ENCODE measurements at regions not wholly inside any gene's neighbourhood (a gene's known extent, or its start where the extent isn't known, plus 50 kb on each side); places are given as distances from the start of the nearest gene placed in this dataset.

- Histone ChIP-seq H3K27ac (ENCODE audit: low read depth, low read length) (no peak overlapping the region), H3K36me3 (ENCODE audit: control insufficient read depth, insufficient read depth, low read length) (no peaks in the 10 kb centered on the region), H3K9me3 (ENCODE audit: control insufficient read depth, insufficient read depth, low read length) (no peaks in the 10 kb centered on the region), H3K4me3 (ENCODE audit: low read depth, low read length) (no peak overlapping the region), H3K27me3 (ENCODE audit: control insufficient read depth, insufficient read depth, low read length) (no peaks in the 10 kb centered on the region), H3K4me1 (ENCODE audit: control insufficient read depth, insufficient read depth, low read length) (no peaks in the 10 kb centered on the region)
- WGBS (ENCODE audit: insufficient coverage), result no CpG with 5 or more reads among the region's 1 CpG
- no peak for DNase-seq (ENCODE audit: low read depth in 4 of 6, low spot score in 6 of 6)
Measured at GRCh38 chr7:136702913-136703312, 165.5 kb upstream of the CHRM2 start.

GRCh38 chr7:136698977-136699376 is 169.5 kb upstream of the CHRM2 start:
- no peak for DNase-seq (ENCODE audit: low read depth in 4 of 6, low spot score in 6 of 6)
- no peaks in the 10 kb centered on the region for H3K4me1 ChIP-seq (ENCODE audit: control insufficient read depth, insufficient read depth, low read length)
- no peaks in the 10 kb centered on the region for H3K36me3 ChIP-seq (ENCODE audit: control insufficient read depth, insufficient read depth, low read length)
- no peak overlapping the region for H3K4me3 ChIP-seq (ENCODE audit: low read depth, low read length)
- no CpG with 5 or more reads among the region's 2 CpGs for WGBS (ENCODE audit: insufficient coverage)
- no peak overlapping the region for H3K27ac ChIP-seq (ENCODE audit: low read depth, low read length)
- no peaks in the 10 kb centered on the region for H3K27me3 ChIP-seq (ENCODE audit: control insufficient read depth, insufficient read depth, low read length)
- no peaks in the 10 kb centered on the region for H3K9me3 ChIP-seq (ENCODE audit: control insufficient read depth, insufficient read depth, low read length)

GRCh38 chr7:136698231-136698630 is 170.2 kb upstream of the CHRM2 start:
- no peaks in the 10 kb centered on the region for H3K36me3 ChIP-seq (ENCODE audit: control insufficient read depth, insufficient read depth, low read length)
- no peaks in the 10 kb centered on the region for H3K4me1 ChIP-seq (ENCODE audit: control insufficient read depth, insufficient read depth, low read length)
- H3K27ac ChIP-seq (ENCODE audit: low read depth, low read length), result no peak overlapping the region
- no peak overlapping the region for H3K4me3 ChIP-seq (ENCODE audit: low read depth, low read length)
- no peaks in the 10 kb centered on the region for H3K9me3 ChIP-seq (ENCODE audit: control insufficient read depth, insufficient read depth, low read length)
- WGBS (ENCODE audit: insufficient coverage), result no CpG with 5 or more reads among the region's 3 CpGs
- DNase-seq (ENCODE audit: low read depth in 4 of 6, low spot score in 6 of 6), result peak in 1 of 6 donors; percentile 19
- H3K27me3 ChIP-seq (ENCODE audit: control insufficient read depth, insufficient read depth, low read length), result no peaks in the 10 kb centered on the region

- H3K27ac ChIP-seq (ENCODE audit: low read depth, low read length), result no peak overlapping the region
- H3K27me3 ChIP-seq (ENCODE audit: control insufficient read depth, insufficient read depth, low read length), result no peaks in the 10 kb centered on the region
- H3K4me1 ChIP-seq (ENCODE audit: control insufficient read depth, insufficient read depth, low read length), result no peaks in the 10 kb centered on the region
- no CpG with 5 or more reads among the region's 2 CpGs for WGBS (ENCODE audit: insufficient coverage)
- no peaks in the 10 kb centered on the region for H3K36me3 ChIP-seq (ENCODE audit: control insufficient read depth, insufficient read depth, low read length)
- no peak overlapping the region for H3K4me3 ChIP-seq (ENCODE audit: low read depth, low read length)
- DNase-seq (ENCODE audit: low read depth in 4 of 6, low spot score in 6 of 6), result no peak
- no peaks in the 10 kb centered on the region for H3K9me3 ChIP-seq (ENCODE audit: control insufficient read depth, insufficient read depth, low read length)
Measured at GRCh38 chr7:136697271-136697670, 171.2 kb upstream of the CHRM2 start.

- no peaks in the 10 kb centered on the region for H3K36me3 ChIP-seq (ENCODE audit: control insufficient read depth, insufficient read depth, low read length)
- no peak overlapping the region for H3K4me3 ChIP-seq (ENCODE audit: low read depth, low read length)
- 87% methylated on average over 2 of the region's 4 CpGs for WGBS (ENCODE audit: insufficient coverage)
- no peaks in the 10 kb centered on the region for H3K9me3 ChIP-seq (ENCODE audit: control insufficient read depth, insufficient read depth, low read length)
- no peak for DNase-seq (ENCODE audit: low read depth in 4 of 6, low spot score in 6 of 6)
- no peaks in the 10 kb centered on the region for H3K27me3 ChIP-seq (ENCODE audit: control insufficient read depth, insufficient read depth, low read length)
- no peaks in the 10 kb centered on the region for H3K4me1 ChIP-seq (ENCODE audit: control insufficient read depth, insufficient read depth, low read length)
- H3K27ac ChIP-seq (ENCODE audit: low read depth, low read length), result no peak overlapping the region
Measured at GRCh38 chr7:136693166-136694119, 175.0 kb upstream of the CHRM2 start.

GRCh38 chr7:136692221-136692620 is 176.2 kb upstream of the CHRM2 start:
- no peak overlapping the region for H3K27ac ChIP-seq (ENCODE audit: low read depth, low read length)
- 57% methylated on average over 3 of the region's 3 CpGs for WGBS (ENCODE audit: insufficient coverage)
- H3K4me1 ChIP-seq (ENCODE audit: control insufficient read depth, insufficient read depth, low read length), result no peaks in the 10 kb centered on the region
- no peak for DNase-seq (ENCODE audit: low read depth in 4 of 6, low spot score in 6 of 6)
- H3K4me3 ChIP-seq (ENCODE audit: low read depth, low read length), result no peak overlapping the region
- no peaks in the 10 kb centered on the region for H3K27me3 ChIP-seq (ENCODE audit: control insufficient read depth, insufficient read depth, low read length)
- no peaks in the 10 kb centered on the region for H3K9me3 ChIP-seq (ENCODE audit: control insufficient read depth, insufficient read depth, low read length)
- H3K36me3 ChIP-seq (ENCODE audit: control insufficient read depth, insufficient read depth, low read length), result no peaks in the 10 kb centered on the region

GRCh38 chr7:136688601-136689000 is 179.9 kb upstream of the CHRM2 start:
- Histone ChIP-seq H3K4me1 (ENCODE audit: control insufficient read depth, insufficient read depth, low read length) (no peaks in the 10 kb centered on the region), H3K4me3 (ENCODE audit: low read depth, low read length) (no peak overlapping the region), H3K9me3 (ENCODE audit: control insufficient read depth, insufficient read depth, low read length) (no peaks in the 10 kb centered on the region), H3K27ac (ENCODE audit: low read depth, low read length) (no peak overlapping the region), H3K36me3 (ENCODE audit: control insufficient read depth, insufficient read depth, low read length) (no peaks in the 10 kb centered on the region), H3K27me3 (ENCODE audit: control insufficient read depth, insufficient read depth, low read length) (no peaks in the 10 kb centered on the region)
- no CpG with 5 or more reads among the region's 2 CpGs for WGBS (ENCODE audit: insufficient coverage)
- no peak for DNase-seq (ENCODE audit: low read depth in 4 of 6, low spot score in 6 of 6)

- no peak for DNase-seq (ENCODE audit: low read depth in 4 of 6, low spot score in 6 of 6)
- Histone ChIP-seq H3K4me3 (ENCODE audit: low read depth, low read length) (no peak overlapping the region), H3K4me1 (ENCODE audit: control insufficient read depth, insufficient read depth, low read length) (no peaks in the 10 kb centered on the region), H3K9me3 (ENCODE audit: control insufficient read depth, insufficient read depth, low read length) (no peaks in the 10 kb centered on the region), H3K36me3 (ENCODE audit: control insufficient read depth, insufficient read depth, low read length) (no peaks in the 10 kb centered on the region), H3K27ac (ENCODE audit: low read depth, low read length) (no peak overlapping the region), H3K27me3 (ENCODE audit: control insufficient read depth, insufficient read depth, low read length) (no peaks in the 10 kb centered on the region)
- 48% methylated on average over 2 of the region's 2 CpGs for WGBS (ENCODE audit: insufficient coverage)
Measured at GRCh38 chr7:136687693-136688322, 180.6 kb upstream of the CHRM2 start.

GRCh38 chr7:136685501-136686173 is 182.8 kb upstream of the CHRM2 start:
- Histone ChIP-seq H3K4me1 (ENCODE audit: control insufficient read depth, insufficient read depth, low read length) (no peaks in the 10 kb centered on the region), H3K9me3 (ENCODE audit: control insufficient read depth, insufficient read depth, low read length) (no peaks in the 10 kb centered on the region), H3K27ac (ENCODE audit: low read depth, low read length) (no peak overlapping the region), H3K27me3 (ENCODE audit: control insufficient read depth, insufficient read depth, low read length) (no peaks in the 10 kb centered on the region), H3K4me3 (ENCODE audit: low read depth, low read length) (no peak overlapping the region), H3K36me3 (ENCODE audit: control insufficient read depth, insufficient read depth, low read length) (no peaks in the 10 kb centered on the region)
- 0% methylated on average over 1 of the region's 7 CpGs for WGBS (ENCODE audit: insufficient coverage)
- DNase-seq (ENCODE audit: low read depth in 4 of 6, low spot score in 6 of 6), result peak in 3 of 6 donors; percentile 7 to 72 (median 30)
